Type B pancreatic cell (in vitro differentiated cells): ENCODE measurements at regions not wholly inside any gene's neighbourhood (a gene's known extent, or its start where the extent isn't known, plus 50 kb on each side); places are given as distances from the start of the nearest gene placed in this dataset.
"Not testable (repeated sequence)": the region's sequence is repeated elsewhere in the genome, so short reads cannot be mapped to it uniquely, and the experiment has no call there.

ENCODE experiments used
- DNase-seq: peaks from one replicate; pipeline ENCODE4 v3.0.0; 2021; ENCODE audit warnings: mixed read lengths; ENCODE audit not compliant: unreplicated experiment; ENCODE audit errors: extremely low spot score
- H3K27ac Mint-ChIP-seq: 2 replicates; pipeline ENCODE4 v1.8.0; 2021; ENCODE audit warnings: mild to moderate bottlenecking, mixed read lengths
- H3K27me3 Mint-ChIP-seq: 2 replicates; pipeline ENCODE4 v1.8.0; 2021; ENCODE audit warnings: mixed read lengths
- H3K36me3 Mint-ChIP-seq: 2 replicates; pipeline ENCODE4 v1.8.0; 2021; ENCODE audit warnings: mixed read lengths
- H3K4me1 Mint-ChIP-seq: one replicate; pipeline ENCODE4 v1.8.0; 2021; ENCODE audit warnings: mixed read lengths; ENCODE audit not compliant: unreplicated experiment
- H3K4me3 Mint-ChIP-seq: 2 replicates; pipeline ENCODE4 v1.8.0; 2021; ENCODE audit warnings: mild to moderate bottlenecking, mixed read lengths
- H3K9me3 Mint-ChIP-seq: 2 replicates; pipeline ENCODE4 v1.8.0; 2021; ENCODE audit warnings: mixed read lengths
- CTCF ChIP-seq: fragments of 200-600 bp; sonication (generic); conservative IDR thresholded peaks from 2 replicates; pipeline ENCODE4 v1.5.0; 2021; ENCODE audit warnings: antibody characterized with exemption, mild to moderate bottlenecking

GRCh38 chr3:137693791-137694190 is 70.3 kb upstream of the SOX14 start:
- no peak for TF ChIP-seq CTCF
- H3K27ac Mint-ChIP-seq: no peak overlapping the region
- H3K9me3 Mint-ChIP-seq: no peaks in the 10 kb centered on the region
- H3K4me3 Mint-ChIP-seq: no peak overlapping the region
- H3K36me3 Mint-ChIP-seq: no peaks in the 10 kb centered on the region
- DNase-seq: no peak
- H3K4me1 Mint-ChIP-seq: no peaks in the 10 kb centered on the region
- peaks cover 29% of the 10 kb centered on the region for H3K27me3 Mint-ChIP-seq

- Mint-ChIP-seq H3K27ac (no peak overlapping the region), H3K9me3 (no peaks in the 10 kb centered on the region), H3K27me3 (peaks cover 29% of the 10 kb centered on the region), H3K36me3 (no peaks in the 10 kb centered on the region), H3K4me3 (no peak overlapping the region), H3K4me1 (no peaks in the 10 kb centered on the region)
- TF ChIP-seq CTCF: no peak
- no peak for DNase-seq
These were observed 69.3 kb upstream of the SOX14 start for GRCh38 chr3:137694836-137695235.

- peaks cover 29% of the 10 kb centered on the region for H3K27me3 Mint-ChIP-seq
- DNase-seq: no peak
- no peak for TF ChIP-seq CTCF
- no peak overlapping the region for H3K27ac Mint-ChIP-seq
- no peak overlapping the region for H3K4me3 Mint-ChIP-seq
- H3K9me3 Mint-ChIP-seq: no peaks in the 10 kb centered on the region
- H3K36me3 Mint-ChIP-seq: no peaks in the 10 kb centered on the region
- H3K4me1 Mint-ChIP-seq: no peaks in the 10 kb centered on the region
These were observed 68.8 kb upstream of the SOX14 start for GRCh38 chr3:137695351-137695750.

- Mint-ChIP-seq H3K36me3 (no peaks in the 10 kb centered on the region), H3K4me3 (no peak overlapping the region), H3K9me3 (no peaks in the 10 kb centered on the region), H3K4me1 (no peaks in the 10 kb centered on the region), H3K27ac (no peak overlapping the region), H3K27me3 (peaks cover 27% of the 10 kb centered on the region)
- peak; percentile 76 for TF ChIP-seq CTCF
- DNase-seq: no peak
These were observed 55.0 kb upstream of the SOX14 start for GRCh38 chr3:137709011-137709601.

- peaks cover 30% of the 10 kb centered on the region for H3K27me3 Mint-ChIP-seq
These were observed 50.1 kb upstream of the SOX14 start for GRCh38 chr3:137713965-137714364.

More at GRCh38 chr3:137713965-137714364, 50.1 kb upstream of the SOX14 start:
- not testable (repeated sequence) for H3K4me3 Mint-ChIP-seq, H3K27ac Mint-ChIP-seq, H3K36me3 Mint-ChIP-seq, DNase-seq, H3K4me1 Mint-ChIP-seq, H3K9me3 Mint-ChIP-seq
